Activated CD8-positive, alpha-beta T cell treated with anti-CD3 and anti-CD28 coated beads, Interleukin-2, amount 10 ng/mL, durations not matched to agents 7 days and 5 days (primary cell): ENCODE measurements at regions not wholly inside any gene's neighbourhood (a gene's known extent, or its start where the extent isn't known, plus 50 kb on each side); places are given as distances from the start of the nearest gene placed in this dataset.

Experiments used
- ATAC-seq: fragments of 150-1000 bp; cut with Tn5 transposase; one replicate; pipeline ENCODE4 v1.10.0; 2021; ENCODE audit warnings: moderate library complexity
- CTCF ChIA-PET: fragments of 350-600 bp; sonication (Branson Sonifier 250); formaldehyde crosslinking; loops from one replicate; lab custom pipeline; 2021; ENCODE audit warnings: antibody characterized with exemption; lab: Charles Lee
- POLR2A ChIA-PET: fragments of 350-600 bp; sonication (Branson Sonifier 250); formaldehyde crosslinking; loops from one replicate; lab custom pipeline; 2021; ENCODE audit warnings: antibody characterized with exemption; lab: Charles Lee
- DNase-seq: peaks from one replicate; pipeline ENCODE4 v3.0.0-alpha.2; 2020
- H3K27ac Mint-ChIP-seq: one replicate; pipeline ENCODE4 v1.8.0; 2021; ENCODE audit warnings: mild to moderate bottlenecking, mixed read lengths
- H3K27me3 Mint-ChIP-seq: one replicate; pipeline ENCODE4 v1.8.0; 2021; ENCODE audit warnings: low read depth, mixed read lengths
- H3K36me3 Mint-ChIP-seq: one replicate; pipeline ENCODE4 v1.8.0; 2021; ENCODE audit warnings: low read depth, mixed read lengths
- H3K4me1 Mint-ChIP-seq: one replicate; pipeline ENCODE4 v1.8.0; 2021; ENCODE audit warnings: low read depth, mixed read lengths
- H3K4me3 Mint-ChIP-seq: one replicate; pipeline ENCODE4 v1.8.0; 2021; ENCODE audit warnings: mild to moderate bottlenecking, mixed read lengths
- H3K9me3 Mint-ChIP-seq: one replicate; pipeline ENCODE4 v1.8.0; 2022; ENCODE audit warnings: mixed read lengths; ENCODE audit not compliant: insufficient read depth

- POLR2A ChIA-PET: interaction anchor here (0.5 kb wide), 1 partner anchor 82 kb away, joined by 3 read pairs; no protein-coding TSS in a partner anchor
- ATAC-seq (no peak), DNase-seq (no peak)
- Mint-ChIP-seq H3K4me1 (no peaks in the 10 kb centered on the region), H3K4me3 (no peak overlapping the region), H3K27ac (no peak overlapping the region), H3K9me3 (no peaks in the 10 kb centered on the region), H3K36me3 (no peaks in the 10 kb centered on the region), H3K27me3 (no peaks in the 10 kb centered on the region)
- CTCF ChIA-PET: no interaction called here
Measured at GRCh38 chr7:94330269-94331020, 64.2 kb upstream of the COL1A2 start.

- Mint-ChIP-seq H3K36me3 (no peaks in the 10 kb centered on the region), H3K27ac (no peak overlapping the region), H3K27me3 (no peaks in the 10 kb centered on the region), H3K4me3 (no peak overlapping the region), H3K9me3 (no peaks in the 10 kb centered on the region), H3K4me1 (no peaks in the 10 kb centered on the region)
- POLR2A ChIA-PET: no interaction called here
- ATAC-seq: no peak
- DNase-seq: no peak
- CTCF ChIA-PET: no interaction called here
Measured at GRCh38 chr7:94332571-94332970, 62.1 kb upstream of the COL1A2 start.

- no peak for DNase-seq
- ChIA-PET POLR2A (no interaction called here), CTCF (no interaction called here)
- Mint-ChIP-seq H3K4me1 (no peaks in the 10 kb centered on the region), H3K27ac (no peak overlapping the region), H3K4me3 (no peak overlapping the region), H3K9me3 (no peaks in the 10 kb centered on the region), H3K27me3 (no peaks in the 10 kb centered on the region), H3K36me3 (no peaks in the 10 kb centered on the region)
- ATAC-seq: no peak
Measured at GRCh38 chr7:94333810-94334209, 60.9 kb upstream of the COL1A2 start.

- POLR2A ChIA-PET: no interaction called here
- CTCF ChIA-PET: no interaction called here
- Mint-ChIP-seq H3K4me3 (no peak overlapping the region), H3K36me3 (no peaks in the 10 kb centered on the region), H3K9me3 (no peaks in the 10 kb centered on the region), H3K4me1 (no peaks in the 10 kb centered on the region), H3K27ac (no peak overlapping the region), H3K27me3 (no peaks in the 10 kb centered on the region)
- ATAC-seq (no peak), DNase-seq (no peak)
Measured at GRCh38 chr7:94335586-94335985, 59.1 kb upstream of the COL1A2 start.

GRCh38 chr7:94336009-94336408 is 58.7 kb upstream of the COL1A2 start:
- DNase-seq (no peak), ATAC-seq (no peak)
- CTCF ChIA-PET: no interaction called here
- POLR2A ChIA-PET: no interaction called here
- Mint-ChIP-seq H3K27ac (no peak overlapping the region), H3K4me1 (no peaks in the 10 kb centered on the region), H3K36me3 (no peaks in the 10 kb centered on the region), H3K9me3 (no peaks in the 10 kb centered on the region), H3K27me3 (no peaks in the 10 kb centered on the region), H3K4me3 (no peak overlapping the region)

- no peak for ATAC-seq
- no peaks in the 10 kb centered on the region for H3K9me3 Mint-ChIP-seq
- H3K27ac Mint-ChIP-seq: no peak overlapping the region
- no peak overlapping the region for H3K4me3 Mint-ChIP-seq
- H3K4me1 Mint-ChIP-seq: no peaks in the 10 kb centered on the region
- no peaks in the 10 kb centered on the region for H3K36me3 Mint-ChIP-seq
- ChIA-PET POLR2A (no interaction called here), CTCF (no interaction called here)
- peaks cover 2% of the 10 kb centered on the region for H3K27me3 Mint-ChIP-seq
- no peak for DNase-seq
Measured at GRCh38 chr7:94338921-94339371, 55.7 kb upstream of the COL1A2 start.

GRCh38 chr7:94344826-94345225 is 49.9 kb upstream of the COL1A2 start:
- Mint-ChIP-seq H3K27ac (no peak overlapping the region), H3K4me1 (no peaks in the 10 kb centered on the region), H3K27me3 (peaks cover 5% of the 10 kb centered on the region), H3K36me3 (no peaks in the 10 kb centered on the region), H3K9me3 (no peaks in the 10 kb centered on the region), H3K4me3 (no peak overlapping the region)
- ATAC-seq (no peak), DNase-seq (no peak)
- ChIA-PET CTCF (no interaction called here), POLR2A (no interaction called here)
